GM21367 (cell line): ENCODE measurements at regions not wholly inside any gene's neighbourhood (a gene's known extent, or its start where the extent isn't known, plus 50 kb on each side); places are given as distances from the start of the nearest gene placed in this dataset.

Experiments used
- ATAC-seq: cut with Tn5 transposase; IDR thresholded peaks from one replicate; pipeline ENCODE4 v1.9.1; 2021; ENCODE audit not compliant: unreplicated experiment

DNA sequence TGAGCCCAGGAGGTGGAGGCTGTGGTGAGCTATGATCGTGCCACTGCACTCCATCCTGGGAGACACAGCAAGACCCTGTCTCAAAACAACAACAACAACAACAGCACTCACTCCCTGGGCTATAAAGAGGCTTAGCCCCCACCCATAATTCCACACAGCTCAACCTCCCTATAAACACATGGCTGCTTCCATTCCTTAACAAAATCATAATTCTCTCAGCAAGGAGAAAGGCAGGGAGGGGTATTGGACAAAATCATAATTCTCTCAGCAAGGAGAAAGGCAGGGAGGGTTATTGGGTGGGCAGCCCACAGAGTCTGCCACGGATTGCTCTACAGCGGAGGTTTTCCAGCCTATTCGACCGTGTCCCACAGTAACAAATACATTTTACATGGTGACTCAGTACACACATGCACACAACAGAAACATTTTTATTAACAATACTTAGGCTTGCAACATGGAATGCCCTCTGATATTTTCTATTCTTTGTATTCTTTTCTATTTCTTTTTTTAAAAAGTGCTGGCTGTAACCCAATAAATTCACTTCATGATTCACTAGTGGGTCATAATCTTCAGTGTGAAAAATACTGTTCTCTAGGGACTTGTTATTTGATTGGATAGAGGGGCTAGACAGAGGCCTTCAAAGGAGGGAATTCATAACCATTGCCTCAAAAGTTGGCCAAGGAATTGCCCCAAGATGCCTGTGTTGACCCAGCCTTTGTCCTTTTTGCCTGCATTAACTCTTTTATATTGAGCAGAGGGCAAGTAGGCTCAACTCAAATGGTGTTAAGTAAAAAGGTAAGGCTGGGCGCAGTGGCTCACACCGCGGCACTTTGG lies 50.6 kb upstream of the ZMYND8 start:
- ATAC-seq = no peak

DNA sequence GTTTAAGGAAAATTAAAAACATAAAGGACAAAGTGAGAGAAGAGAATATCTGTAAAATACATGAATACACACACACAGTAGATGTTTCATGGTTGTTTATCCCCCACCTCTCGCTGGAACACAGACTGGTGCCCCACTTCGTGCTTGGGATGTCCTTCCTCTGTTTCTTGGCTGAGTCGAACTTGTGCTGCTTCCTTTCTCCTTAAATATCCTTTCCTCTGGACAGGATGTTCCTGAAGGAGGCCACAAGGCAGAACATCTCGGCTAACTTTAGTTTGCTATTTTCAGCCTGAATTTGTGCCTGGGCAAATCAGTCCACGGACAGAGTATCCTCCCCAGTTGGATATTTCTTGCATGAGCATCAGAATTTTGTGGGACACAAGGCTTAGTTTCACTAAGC lies 54.7 kb upstream of the ZMYND8 start:
- ATAC-seq = no peak

DNA sequence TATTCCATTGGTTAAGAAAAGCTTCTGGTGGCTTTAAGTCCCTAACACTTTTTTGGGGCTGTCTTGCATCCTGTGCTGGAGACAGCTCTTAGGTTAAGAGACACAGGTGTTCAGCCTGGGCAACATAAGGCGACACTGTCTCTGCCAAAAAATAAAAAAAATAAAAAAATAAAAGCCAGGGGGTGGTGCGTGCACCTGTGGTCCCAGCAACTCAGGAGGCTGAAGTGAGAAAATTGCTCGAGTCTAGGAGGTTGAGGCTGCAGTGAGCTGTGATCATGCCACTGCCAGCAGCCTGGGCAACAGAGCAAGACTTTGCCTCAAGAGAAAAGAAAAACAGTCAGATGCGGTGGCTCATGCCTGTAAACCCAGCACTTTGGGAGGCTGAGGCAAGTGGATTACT lies 55.6 kb upstream of the ZMYND8 start:
- ATAC-seq = no peak

DNA sequence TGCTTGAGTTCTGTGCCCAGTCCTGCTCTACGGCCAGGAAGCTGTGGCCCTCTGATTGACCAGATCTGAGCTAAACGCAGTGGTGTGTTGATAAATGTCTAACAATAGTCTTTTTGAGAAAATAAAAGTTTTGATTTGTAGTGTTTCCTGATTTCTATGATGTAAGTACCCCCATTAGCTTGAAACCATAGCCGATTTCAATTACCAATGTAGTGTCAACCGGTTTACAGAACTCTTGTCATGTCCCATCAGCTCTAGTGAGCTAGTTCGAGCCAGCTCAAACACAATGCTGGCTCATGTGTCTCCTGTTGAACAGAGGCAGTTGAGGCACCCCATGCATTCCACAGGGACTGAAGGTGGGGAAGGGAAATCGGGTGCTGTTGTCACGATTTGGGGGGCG lies 56.7 kb upstream of the ZMYND8 start:
- no peak for ATAC-seq

GRCh38 chr20:47417245-47418068 lies 61.0 kb upstream of the ZMYND8 start:
- ATAC-seq = no peak

DNA sequence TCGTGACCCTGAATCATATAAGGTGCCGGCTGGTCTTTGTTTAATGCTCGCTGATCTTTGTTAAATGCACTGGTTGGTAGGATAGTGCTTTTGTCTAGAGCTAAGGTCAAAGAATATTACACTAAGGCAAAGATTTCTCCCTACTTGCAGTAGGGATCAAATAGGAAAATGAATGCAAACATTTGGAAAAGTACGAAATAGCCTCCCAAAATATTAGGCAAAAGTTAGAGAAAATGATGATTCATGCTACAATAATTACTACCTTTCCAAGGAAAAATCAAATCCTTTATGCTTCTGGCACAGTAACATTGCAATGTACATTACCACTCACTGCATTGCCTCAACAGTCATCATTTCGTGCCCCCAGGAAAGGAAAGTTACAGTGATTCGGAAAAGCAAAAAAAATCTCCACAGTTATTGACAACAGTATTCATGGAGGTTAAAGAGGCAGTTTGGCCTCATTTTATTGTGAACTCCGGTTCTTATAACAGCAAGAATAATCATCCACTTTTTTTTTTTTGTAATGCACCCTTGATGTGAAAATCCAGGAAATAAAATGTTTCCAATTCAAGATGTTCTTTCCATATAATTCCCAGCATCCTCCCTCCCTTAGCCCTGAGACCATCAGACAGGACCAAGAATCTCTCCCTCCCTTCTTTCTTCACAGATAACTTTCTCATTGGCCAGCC lies 61.7 kb upstream of the ZMYND8 start:
- no peak for ATAC-seq

GRCh38 chr20:47419953-47420514 lies 63.5 kb upstream of the ZMYND8 start:
- ATAC-seq = no peak

GRCh38 chr20:47421076-47421475 lies 64.6 kb upstream of the ZMYND8 start:
- no peak for ATAC-seq

- ATAC-seq = no peak
Observed at GRCh38 chr20:47423586-47423985, 67.1 kb upstream of the ZMYND8 start.

DNA sequence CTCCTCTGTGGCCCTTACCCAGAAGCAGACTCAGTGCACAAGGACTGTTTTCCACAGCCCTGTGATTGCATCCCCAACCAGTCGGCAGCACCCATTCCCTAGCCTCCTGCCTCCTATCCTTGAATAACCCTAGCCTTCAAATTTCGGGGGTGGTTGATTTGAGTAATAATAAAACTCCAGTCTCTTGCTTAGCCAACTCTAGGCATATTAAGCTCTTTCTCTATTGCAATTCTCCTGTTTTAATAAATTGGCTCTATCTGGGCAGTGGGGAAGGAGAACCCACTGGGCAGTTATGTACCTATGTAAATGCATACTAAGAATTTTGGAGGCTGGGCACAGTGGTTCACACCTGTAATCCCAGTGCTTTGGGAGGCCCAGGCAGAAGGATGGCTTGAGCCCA lies 70.6 kb upstream of the ZMYND8 start:
- no peak for ATAC-seq

DNA sequence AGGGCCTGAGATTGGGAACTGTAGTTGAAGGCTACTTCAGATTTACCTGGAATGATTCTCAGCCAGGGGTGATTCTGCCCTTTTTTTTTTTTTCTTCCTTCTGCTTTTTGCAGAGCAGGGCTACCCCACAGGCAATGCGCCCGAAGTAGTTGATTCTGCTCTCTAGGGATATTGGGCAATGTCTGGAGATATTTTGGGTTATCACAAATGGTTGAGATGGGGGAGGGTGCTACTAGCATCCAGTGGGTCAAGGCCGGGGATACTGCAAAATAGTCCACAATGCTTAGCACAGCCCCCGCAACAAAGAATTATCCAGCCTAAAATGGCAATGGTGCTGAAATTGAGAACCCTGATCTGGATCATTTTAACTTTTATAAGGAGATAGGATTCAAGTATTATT lies 71.2 kb upstream of the ZMYND8 start:
- ATAC-seq = no peak

DNA sequence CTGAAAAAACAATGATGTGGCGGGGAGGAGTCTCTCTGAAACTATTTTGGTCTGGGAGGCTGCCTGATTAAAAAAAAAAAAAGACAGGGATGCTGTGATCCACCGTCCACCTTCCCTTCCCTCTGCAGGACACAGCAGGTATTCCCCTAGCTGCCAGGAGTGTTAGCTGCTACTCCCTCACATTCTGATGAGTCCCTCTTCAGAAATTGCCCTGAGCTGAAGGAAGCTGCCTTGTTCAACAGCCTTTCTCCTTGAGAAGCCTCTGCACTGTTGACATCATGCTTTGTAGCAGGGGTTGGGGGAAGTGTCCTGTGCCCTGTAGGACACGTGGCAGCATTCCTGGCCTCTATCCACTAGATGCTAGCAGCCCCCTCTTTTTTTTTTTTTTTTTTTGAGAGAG lies 71.7 kb upstream of the ZMYND8 start:
- no peak for ATAC-seq

DNA sequence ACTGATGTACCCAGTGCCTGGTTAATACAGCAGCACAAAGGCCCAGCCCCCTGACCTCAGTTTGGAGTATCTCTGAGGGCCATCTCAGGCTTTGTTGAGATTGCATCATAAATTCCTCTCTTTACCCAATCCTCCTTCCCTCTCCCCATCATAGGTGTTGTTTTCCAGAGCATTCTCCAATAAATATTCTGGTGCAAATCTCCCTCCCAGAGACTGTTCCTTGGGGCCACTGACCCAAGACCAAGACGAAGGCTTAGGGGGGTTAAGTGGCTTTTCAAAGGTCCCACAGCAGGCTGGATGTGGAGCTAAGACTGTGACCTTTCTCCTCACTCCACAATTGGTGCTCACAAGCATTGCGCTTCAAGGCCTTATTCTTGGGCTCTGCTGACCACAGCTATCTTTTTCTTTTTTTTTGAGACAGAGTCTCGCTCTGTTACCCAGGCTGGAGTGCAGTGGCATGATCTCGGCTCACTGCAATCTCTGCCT lies 72.4 kb upstream of the ZMYND8 start:
- no peak for ATAC-seq

DNA sequence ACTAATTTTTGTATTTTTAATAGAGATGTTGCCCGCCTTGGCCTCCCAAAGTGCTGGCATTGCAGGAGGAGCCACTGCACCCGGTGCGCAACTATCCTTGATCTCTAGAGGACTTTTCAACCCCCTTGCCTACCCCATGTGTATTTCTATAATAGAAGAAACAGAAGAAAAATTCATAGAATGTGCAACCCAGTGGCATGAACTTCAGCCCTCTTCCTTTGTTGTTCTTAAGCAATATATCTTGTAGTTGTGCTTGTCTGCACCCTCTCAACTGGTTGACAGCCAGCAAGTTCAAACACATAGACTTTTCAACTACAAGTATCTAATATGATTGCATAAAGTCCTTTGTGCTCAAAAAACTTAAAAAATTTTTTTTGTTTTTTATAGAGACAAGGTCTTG lies 72.3 kb upstream of the NCOA3 start:
- ATAC-seq = no peak

- no peak for ATAC-seq
Observed at GRCh38 chr20:47430862-47431588, 70.7 kb upstream of the NCOA3 start.

DNA sequence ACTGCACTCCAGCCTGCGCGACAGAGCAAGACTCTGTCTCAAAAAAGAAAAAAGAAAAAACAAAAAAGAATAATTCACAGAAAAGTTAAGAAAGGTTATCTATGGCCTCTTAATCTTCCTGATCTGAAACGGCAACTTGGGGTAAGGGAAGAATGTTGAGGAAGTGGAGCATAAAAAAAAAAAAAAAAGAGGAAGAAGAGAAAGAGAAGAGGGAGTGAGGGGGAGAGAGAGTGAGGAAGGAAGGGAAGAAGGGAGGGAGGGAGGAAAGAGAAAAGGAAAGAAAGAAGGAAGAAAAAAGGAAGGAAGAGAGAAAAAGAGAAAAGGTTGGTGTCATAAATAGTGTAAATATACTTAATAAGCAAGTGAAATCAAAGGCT lies 68.9 kb upstream of the NCOA3 start:
- ATAC-seq = no peak

DNA sequence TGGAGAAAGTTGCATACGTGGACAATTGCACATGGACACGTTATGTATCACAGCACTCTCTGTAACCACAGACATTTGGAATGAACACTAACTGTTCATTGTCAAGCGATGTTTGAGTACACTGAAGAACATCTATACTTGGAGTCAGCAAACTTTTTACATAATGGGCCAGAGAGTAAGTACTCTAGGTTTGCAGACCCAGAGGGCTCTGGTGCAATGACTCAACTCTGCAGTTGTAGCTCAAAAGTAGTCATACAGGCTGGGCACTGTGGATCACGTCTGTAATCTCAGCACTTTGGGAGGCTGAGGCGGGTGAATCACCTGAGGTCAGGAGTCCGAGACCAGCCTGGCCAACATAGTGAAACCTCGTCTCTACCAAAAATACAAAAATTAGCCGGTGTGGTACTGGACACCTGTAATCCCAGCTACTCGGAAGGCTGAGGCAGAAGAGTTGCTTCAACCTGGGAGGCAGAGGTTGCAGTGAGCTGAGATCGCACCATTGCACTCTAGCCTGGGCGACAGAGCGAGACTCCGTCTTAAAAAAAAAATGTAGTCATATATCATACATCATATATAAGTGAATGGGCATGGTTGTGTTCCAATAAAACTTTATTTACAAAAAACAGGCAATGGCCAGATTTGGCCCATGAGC lies 67.4 kb upstream of the NCOA3 start:
- peak; percentile 39 for ATAC-seq

- ATAC-seq = no peak
Observed at GRCh38 chr20:47438464-47439381, 63.0 kb upstream of the NCOA3 start.
